ENCODE measurements at regions not wholly inside any gene's neighbourhood (a gene's known extent, or its start where the extent isn't known, plus 50 kb on each side); places are given as distances from the start of the nearest gene placed in this dataset.

GRCh38 chr2:34037157-34037556 lies 438.1 kb upstream of the FAM98A start:
- DNase-seq = no peak

- DNase-seq = no peak
These were observed 432.0 kb upstream of the FAM98A start for GRCh38 chr2:34031097-34031496.

GRCh38 chr2:34030273-34030672 lies 431.2 kb upstream of the FAM98A start:
- no peak for DNase-seq

- no peak for DNase-seq
These were observed 430.0 kb upstream of the FAM98A start for GRCh38 chr2:34029073-34029472.

- no peak for DNase-seq
These were observed 426.1 kb upstream of the FAM98A start for GRCh38 chr2:34025196-34025595.

- no peak for DNase-seq
These were observed 413.7 kb upstream of the FAM98A start for GRCh38 chr2:34012715-34013302.

- DNase-seq = no peak
These were observed 412.6 kb upstream of the FAM98A start for GRCh38 chr2:34011684-34012083.

- no peak for DNase-seq
These were observed 406.8 kb upstream of the FAM98A start for GRCh38 chr2:34005901-34006300.

GRCh38 chr2:34004936-34005335 lies 405.8 kb upstream of the FAM98A start:
- DNase-seq = no peak

- no peak for DNase-seq
These were observed 404.7 kb upstream of the FAM98A start for GRCh38 chr2:34003795-34004194.

- DNase-seq = no peak
These were observed 402.5 kb upstream of the FAM98A start for GRCh38 chr2:34001557-34001956.

- no peak for DNase-seq
These were observed 385.0 kb upstream of the FAM98A start for GRCh38 chr2:33984131-33984530.

- DNase-seq = no peak
These were observed 379.4 kb upstream of the FAM98A start for GRCh38 chr2:33978471-33978870.

- no peak for DNase-seq
These were observed 376.4 kb upstream of the FAM98A start for GRCh38 chr2:33975498-33975897.

- DNase-seq = no peak
These were observed 368.0 kb upstream of the FAM98A start for GRCh38 chr2:33967103-33967502.

GRCh38 chr2:33958591-33958990 lies 359.5 kb upstream of the FAM98A start:
- DNase-seq = no peak

- no peak for DNase-seq
These were observed 350.3 kb upstream of the FAM98A start for GRCh38 chr2:33949371-33949770.

GRCh38 chr2:33946193-33946592 lies 347.1 kb upstream of the FAM98A start:
- no peak for DNase-seq

- DNase-seq = no peak
These were observed 334.1 kb upstream of the FAM98A start for GRCh38 chr2:33933203-33933602.

GRCh38 chr2:33931164-33931563 lies 332.1 kb upstream of the FAM98A start:
- DNase-seq = no peak

- DNase-seq = no peak
These were observed 330.4 kb upstream of the FAM98A start for GRCh38 chr2:33929467-33929866.

- no peak for DNase-seq
These were observed 328.7 kb upstream of the FAM98A start for GRCh38 chr2:33927756-33928155.

GRCh38 chr2:33925311-33925710 lies 326.2 kb upstream of the FAM98A start:
- DNase-seq = no peak

GRCh38 chr2:33924586-33925169 lies 325.6 kb upstream of the FAM98A start:
- DNase-seq = no peak

- DNase-seq = no peak
These were observed 318.2 kb upstream of the FAM98A start for GRCh38 chr2:33917252-33917651.

Measured in T-helper 9 cell (primary cell).